ENCODE measurements at regions not wholly inside any gene's neighbourhood (a gene's known extent, or its start where the extent isn't known, plus 50 kb on each side); places are given as distances from the start of the nearest gene placed in this dataset.

- no CpG with 5 or more reads among the region's 4 CpGs for WGBS, 2 experiments (ENCODE audit: extremely low coverage in 2 of 2, insufficient read length in 1 of 2)
- H4K91ac ChIP-seq (ENCODE audit: insufficient read depth, low read depth, low read length), result no peak overlapping the region
Observed at GRCh38 chr7:34220506-34221185, 315.3 kb downstream of the BMPER start.

More at GRCh38 chr7:34220506-34221185, 315.3 kb downstream of the BMPER start:
- Histone ChIP-seq H2AK9ac (replicated peaks; ENCODE audit: low read depth, low read length, poor library complexity) (no peak overlapping the region), H3K4me3 (ENCODE audit: insufficient read depth, low read depth, low read length) (no peak overlapping the region), H2BK5ac (ENCODE audit: low read depth, low read length, poor library complexity, severe bottlenecking) (no peak overlapping the region), H3K14ac (replicated peaks; ENCODE audit: low read depth, low read length) (no peak overlapping the region), H3K9me3 (ENCODE audit: control insufficient read depth, insufficient read depth, low read length) (no peaks in the 10 kb centered on the region), H2AFZ (replicated peaks; ENCODE audit: low read length, poor library complexity) (no peak overlapping the region), H2BK20ac (ENCODE audit: low read depth, low read length) (no peak overlapping the region), H3K18ac (ENCODE audit: low read depth, low read length) (no peak overlapping the region), H3K56ac (ENCODE audit: extremely low read depth, insufficient read depth, low read length) (no peak overlapping the region), H3K27ac (ENCODE audit: insufficient read depth, low read length) (no peak overlapping the region), H4K8ac (ENCODE audit: low read depth in 2 of 2, low read length in 2 of 2) (no peak overlapping the region), H3K79me1 (ENCODE audit: low read depth in 1 of 2, low read length in 2 of 2) (no peaks in the 10 kb centered on the region), H2BK15ac (ENCODE audit: low read depth, low read length) (no peak overlapping the region), H4K20me1 (ENCODE audit: insufficient read depth, low read length) (no peaks in the 10 kb centered on the region), H3K36me3 (ENCODE audit: control insufficient read depth, insufficient read depth, low read length) (no peaks in the 10 kb centered on the region), H2BK120ac (ENCODE audit: low read depth, low read length) (no peak overlapping the region), H3K4me2 (ENCODE audit: low read depth, low read length) (no peak overlapping the region), H3K9ac (ENCODE audit: low read depth, low read length) (no peak overlapping the region), H3K9me1 (ENCODE audit: insufficient read depth, low read length) (no peaks in the 10 kb centered on the region), H2AK5ac (ENCODE audit: low read depth, low read length) (no peak overlapping the region), H3K4ac (ENCODE audit: low read depth, low read length) (no peak overlapping the region), H3K27me3 (ENCODE audit: control insufficient read depth, insufficient read depth, low read length) (peaks cover 16% of the 10 kb centered on the region), H3K4me1 (ENCODE audit: control insufficient read depth, insufficient read depth, low read length) (no peaks in the 10 kb centered on the region), H3K23ac (ENCODE audit: low read depth, low read length) (no peak overlapping the region), H4K5ac (ENCODE audit: low read depth, low read length) (no peak overlapping the region)
- CTCF ChIA-PET, result no interaction called here
- in situ Hi-C loops (cut with MboI; ENCODE audit: low sequenced_read_pairs), result no loop called here
- POLR2A ChIA-PET (ENCODE audit: unreplicated experiment), result no interaction called here
- ATAC-seq (ENCODE audit: low read depth) (no peak), DNase-seq (no peak)
- dilution Hi-C loops (cut with HindIII; ENCODE audit: low sequenced_read_pairs, unreplicated experiment), result no loop called here
- no TSS peak for BruUV-seq (replicated peaks)
- no peak for TF ChIP-seq MAZ (IDR thresholded peaks at IDR 0.05; ENCODE audit: borderline replicate concordance, low read depth, low read length)
- TF ChIP-seq RAD21 (IDR thresholded peaks at IDR 0.05; ENCODE audit: low read length), result no peak
- TF ChIP-seq CHD1 (IDR thresholded peaks at IDR 0.05; ENCODE audit: low read depth, low read length), result no peak
- no peak for TF ChIP-seq CTCF (conservative IDR thresholded peaks at IDR 0.05; ENCODE audit: low read depth, low read length)
- TF ChIP-seq MXI1 (IDR thresholded peaks at IDR 0.05; ENCODE audit: borderline replicate concordance, low read depth, low read length), result no peak
- no peak for TF ChIP-seq RFX5 (IDR thresholded peaks at IDR 0.05; ENCODE audit: low read depth, low read length)
- intact Hi-C loops (cut with micrococcal nuclease), result no loop called here

Data from IMR-90 (cell line).